ENCODE measurements at regions not wholly inside any gene's neighbourhood (a gene's known extent, or its start where the extent isn't known, plus 50 kb on each side); places are given as distances from the start of the nearest gene placed in this dataset.

DNA sequence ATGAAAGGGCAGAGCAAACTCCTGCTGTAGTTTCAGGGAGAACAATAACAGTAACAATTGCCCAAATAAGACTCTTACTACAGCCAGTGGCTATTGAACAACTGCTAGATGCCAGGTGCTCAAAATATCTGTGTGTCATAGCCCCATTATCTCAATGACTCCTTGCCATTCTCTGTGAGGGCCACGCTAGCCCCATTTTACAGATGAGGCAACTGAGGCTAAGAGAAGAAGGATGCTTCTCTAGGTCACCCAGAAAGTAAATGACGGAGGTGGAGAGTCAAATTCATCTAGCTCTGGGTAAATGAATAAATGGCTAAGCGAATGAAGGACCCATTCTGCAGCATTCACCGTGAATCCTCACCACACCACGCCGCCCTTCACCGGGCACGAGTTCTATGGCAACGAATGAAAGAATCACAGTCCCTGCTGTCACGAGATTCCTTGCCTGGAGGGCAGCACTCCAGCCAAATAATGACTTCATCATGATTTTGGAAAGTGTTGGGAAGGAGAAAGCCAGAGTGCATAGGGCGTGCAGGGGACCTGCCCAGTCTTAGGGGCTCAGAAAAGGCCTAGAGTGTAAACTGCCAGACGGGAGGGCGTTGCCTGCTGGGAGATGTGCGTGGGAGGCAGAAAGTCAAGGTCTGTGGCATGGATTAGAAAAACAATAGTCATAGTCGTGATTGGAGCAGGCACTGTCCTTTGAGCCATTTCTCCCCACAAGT, 147.2 kb downstream of the C9orf50 start:
- H3K27ac ChIP-seq (ENCODE audit: low read depth, low read length): no peak overlapping the region
- TF ChIP-seq ATF2 (IDR thresholded peaks at IDR 0.05; ENCODE audit: low read length) (no peak), SUZ12 (IDR thresholded peaks at IDR 0.05; ENCODE audit: low read length) (no peak), SP2 (IDR thresholded peaks at IDR 0.05; ENCODE audit: low read length) (no peak), EGR1 (IDR thresholded peaks at IDR 0.05; ENCODE audit: borderline replicate concordance, low read depth, low read length) (no peak), EZH2 (IDR thresholded peaks at IDR 0.05; ENCODE audit: low read depth, low read length, severe bottlenecking) (no peak), CHD1 (IDR thresholded peaks at IDR 0.05; ENCODE audit: low read depth, low read length) (no peak), FOSL1 (IDR thresholded peaks at IDR 0.05; ENCODE audit: insufficient read depth, low read depth, low read length) (no peak), TAF1 (IDR thresholded peaks at IDR 0.05; ENCODE audit: low read depth, low read length) (no peak), TBP (IDR thresholded peaks at IDR 0.05; ENCODE audit: low read depth, low read length) (no peak)
- TF ChIP-seq, protein P1, sequence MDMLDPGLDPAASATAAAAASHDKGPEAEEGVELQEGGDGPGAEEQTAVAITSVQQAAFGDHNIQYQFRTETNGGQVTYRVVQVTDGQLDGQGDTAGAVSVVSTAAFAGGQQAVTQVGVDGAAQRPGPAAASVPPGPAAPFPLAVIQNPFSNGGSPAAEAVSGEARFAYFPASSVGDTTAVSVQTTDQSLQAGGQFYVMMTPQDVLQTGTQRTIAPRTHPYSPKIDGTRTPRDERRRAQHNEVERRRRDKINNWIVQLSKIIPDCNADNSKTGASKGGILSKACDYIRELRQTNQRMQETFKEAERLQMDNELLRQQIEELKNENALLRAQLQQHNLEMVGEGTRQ (IDR thresholded peaks at IDR 0.05; ENCODE audit: low read length): no peak

More for the DNA sequence above, 147.2 kb downstream of the C9orf50 start:
- H4K20me1 ChIP-seq (replicated peaks in 1 of 2; ENCODE audit: control insufficient read depth in 1 of 2, insufficient read depth in 2 of 2, low read length in 2 of 2): no peaks in the 10 kb centered on the region
- no peaks in the 10 kb centered on the region for H3K79me1 ChIP-seq (ENCODE audit: low read depth, low read length)
- H2BK5ac ChIP-seq (ENCODE audit: low read depth, low read length): no peak overlapping the region
- H3K27me3 ChIP-seq (replicated peaks in 1 of 4; ENCODE audit: control insufficient read depth in 3 of 4, extremely low read depth in 1 of 4, insufficient read depth in 3 of 4, low read length in 3 of 4): peaks cover 0 to 2% (median 0%) of the 10 kb centered on the region in 4 experiments; a peak in 2 of 7 replicates
- no peak overlapping the region for H4K5ac ChIP-seq (ENCODE audit: insufficient read length, low read depth, low read length)
- H3K9me3 ChIP-seq (ENCODE audit: insufficient read depth in 2 of 2, low read depth in 1 of 2, low read length in 1 of 2): peaks cover 5 to 9% of the 10 kb centered on the region in 2 experiments; a peak in 3 of 4 replicates
- peak overlapping the region; percentile 39; the same call in 1 of the 2 replicates for H2AK5ac ChIP-seq (ENCODE audit: low read depth, low read length)
- H3K4me1 ChIP-seq (replicated peaks in 1 of 4; ENCODE audit: control insufficient read depth in 3 of 4, insufficient read depth in 4 of 4, low read length in 3 of 4): peaks cover 5 to 15% (median 11%) of the 10 kb centered on the region in 4 experiments
- DNase-seq (ENCODE audit: low read depth in 1 of 2, low spot score in 2 of 2): no peak
- no peak overlapping the region for H3K4ac ChIP-seq (replicated peaks; ENCODE audit: insufficient read length, low read depth, low read length)
- no peak overlapping the region for H3K56ac ChIP-seq (replicated peaks; ENCODE audit: insufficient read length, low read depth, low read length)
- H3K14ac ChIP-seq (ENCODE audit: insufficient read length): no peak overlapping the region
- FAIRE-seq: no peak
- CTCF ChIA-PET (ENCODE audit: partially characterized antibody): interaction anchor here (1.0 kb wide), 1 partner anchor 9 kb away, joined by 3 read pairs; no protein-coding TSS in a partner anchor
- H3K4me2 ChIP-seq (ENCODE audit: insufficient read depth in 1 of 2, low read depth in 2 of 2, low read length in 2 of 2): no peak overlapping the region
- H2AFZ ChIP-seq (ENCODE audit: low read length): no peak overlapping the region
- H3K9ac ChIP-seq (replicated peaks in 1 of 4; ENCODE audit: extremely low read depth in 1 of 4, low read depth in 3 of 4, low read length in 3 of 4): no peak overlapping the region
- no peak overlapping the region for H2BK12ac ChIP-seq (ENCODE audit: low read depth, low read length)
- H3K4me3 ChIP-seq (ENCODE audit: extremely low read depth in 1 of 4, insufficient read depth in 2 of 4, low read depth in 3 of 4, low read length in 4 of 4): no peak overlapping the region
- H2BK120ac ChIP-seq (replicated peaks; ENCODE audit: low read depth, low read length): no peak overlapping the region
- H3K23ac ChIP-seq (ENCODE audit: insufficient read length): no peak overlapping the region
- no peaks in the 10 kb centered on the region for H3K79me2 ChIP-seq (ENCODE audit: control insufficient read depth in 1 of 2, insufficient read depth in 2 of 2, low read length in 2 of 2)
- POLR2A ChIA-PET (ENCODE audit: partially characterized antibody): interaction anchor here (0.8 kb wide), 1 partner anchor 16 kb away, joined by 3 read pairs; no protein-coding TSS in a partner anchor
- no peak overlapping the region; the same call in 1 of the 2 replicates for H2BK20ac ChIP-seq (ENCODE audit: low read length)
- H3K18ac ChIP-seq (ENCODE audit: extremely low read depth, low read length): no peak overlapping the region
- H2BK15ac ChIP-seq (ENCODE audit: low read length): no peak overlapping the region
- no peaks in the 10 kb centered on the region for H3K23me2 ChIP-seq (ENCODE audit: low read depth, low read length)
- H4K91ac ChIP-seq (replicated peaks; ENCODE audit: insufficient read length, low read length): no peak overlapping the region
- H3K36me3 ChIP-seq (ENCODE audit: control insufficient read depth in 2 of 4, insufficient read depth in 4 of 4, low read length in 3 of 4): no peaks in the 10 kb centered on the region
- no peak overlapping the region for H4K8ac ChIP-seq (ENCODE audit: extremely low read depth, insufficient read depth, low read length)
- WGBS, 2 experiments (ENCODE audit: extremely low coverage in 1 of 2, insufficient coverage in 1 of 2, insufficient read length in 1 of 2, insufficient replicate concordance in 2 of 2, low coverage in 1 of 2, low lambda C conversion rate in 2 of 2, missing lambda C conversion rate in 1 of 2): 89% methylated on average over 15 of the region's 15 CpGs; no CpG with 5 or more reads in 1 of the 2 experiments
